LHCN-M2 (cell line): ENCODE measurements at regions not wholly inside any gene's neighbourhood (a gene's known extent, or its start where the extent isn't known, plus 50 kb on each side); places are given as distances from the start of the nearest gene placed in this dataset.

ENCODE experiments used
- DNase-seq: peaks from one replicate; pipeline ENCODE4 v3.0.0-alpha.2; 2012; ENCODE audit warnings: low read depth

DNA sequence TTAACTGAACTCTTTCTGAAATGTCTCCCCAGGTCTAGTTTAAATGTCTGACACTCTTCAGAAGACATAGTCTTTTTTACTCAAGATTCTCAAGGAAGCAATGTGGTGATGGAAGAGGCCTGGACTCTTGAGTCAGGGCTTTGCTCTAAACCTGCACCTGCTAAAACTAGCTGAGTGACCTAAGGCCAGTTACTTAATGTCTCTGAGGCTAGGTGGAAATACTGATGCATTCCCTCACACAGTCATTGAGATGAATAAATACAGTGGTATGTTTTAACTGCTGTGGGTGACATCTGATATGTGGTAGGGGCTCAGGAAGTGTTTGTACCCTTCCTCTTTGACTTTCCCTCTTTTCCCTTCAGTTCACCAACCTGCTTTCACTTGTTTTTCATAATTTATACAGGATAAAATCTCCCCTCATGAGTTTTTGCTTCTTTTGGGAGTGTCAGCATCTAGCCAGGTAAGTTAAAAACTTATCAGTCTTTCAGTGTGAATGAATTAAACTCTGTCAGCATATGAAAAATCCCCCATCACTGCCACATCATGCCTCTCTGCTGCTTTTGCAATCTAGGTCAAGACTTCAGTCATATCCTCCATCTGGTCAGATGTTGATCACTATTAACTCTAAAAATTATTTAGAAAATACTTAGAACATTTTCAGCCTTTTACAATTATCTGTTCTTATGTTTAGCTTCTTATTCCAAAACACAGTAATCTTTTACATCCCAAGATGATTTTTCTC is 178.7 kb upstream of the TNFAIP3 start:
- no peak for DNase-seq

DNA sequence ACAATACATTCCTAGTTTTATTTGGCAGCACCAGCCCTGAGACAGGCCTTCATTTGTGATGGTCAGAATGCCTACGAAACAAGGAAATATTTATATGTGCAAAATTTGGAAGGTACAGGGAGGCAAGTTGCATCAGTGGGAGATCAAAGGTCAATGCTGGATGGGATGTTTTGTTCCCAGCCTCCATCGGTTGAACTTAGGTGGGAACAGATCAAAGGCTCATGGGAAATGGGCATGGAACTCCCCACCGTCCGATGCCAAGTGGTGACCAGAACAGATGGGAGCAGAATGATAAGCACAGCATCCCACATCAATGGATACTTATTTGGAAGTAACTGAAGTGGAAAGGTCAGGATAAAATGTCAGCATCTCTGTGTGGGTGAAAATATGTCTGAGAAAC is 177.7 kb upstream of the TNFAIP3 start:
- no peak for DNase-seq

DNA sequence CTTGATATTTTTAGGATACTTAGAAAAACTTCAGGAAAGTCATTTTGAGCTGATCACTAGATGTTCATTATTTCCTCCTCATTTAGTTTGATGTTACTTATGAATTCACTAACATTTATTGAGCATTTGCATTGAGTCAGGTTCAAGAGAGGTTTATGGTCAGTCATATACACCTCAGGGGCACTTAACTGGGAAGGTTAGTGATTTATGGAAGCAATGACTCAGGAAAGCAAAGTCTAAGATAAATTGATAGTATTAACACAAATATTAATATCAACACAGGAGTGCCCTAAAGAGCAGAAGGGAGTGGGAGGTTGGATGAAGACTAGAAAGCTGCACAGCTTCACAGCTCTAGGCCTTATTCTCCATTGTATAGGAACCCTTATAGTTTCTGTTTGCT is 177.0 kb upstream of the TNFAIP3 start:
- DNase-seq = no peak

DNA sequence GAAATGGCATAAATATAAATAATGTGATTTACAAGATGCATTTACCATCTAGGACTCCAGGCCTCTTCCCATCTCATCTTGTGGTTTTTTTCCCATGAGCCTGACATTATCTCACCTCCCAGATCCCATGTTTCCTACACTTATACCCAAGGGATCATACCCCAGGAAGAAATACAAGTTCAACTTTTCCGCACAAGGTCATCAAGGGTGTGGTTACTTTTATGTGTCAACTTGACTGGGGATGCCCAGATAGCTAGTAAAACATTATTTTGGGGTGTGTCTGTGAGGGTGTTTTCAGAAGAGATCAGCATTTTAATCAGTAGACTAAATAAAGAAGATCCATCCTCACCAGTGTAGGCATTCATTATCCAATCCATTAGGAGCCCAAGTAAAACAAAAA is 176.3 kb upstream of the TNFAIP3 start:
- DNase-seq = no peak

DNA sequence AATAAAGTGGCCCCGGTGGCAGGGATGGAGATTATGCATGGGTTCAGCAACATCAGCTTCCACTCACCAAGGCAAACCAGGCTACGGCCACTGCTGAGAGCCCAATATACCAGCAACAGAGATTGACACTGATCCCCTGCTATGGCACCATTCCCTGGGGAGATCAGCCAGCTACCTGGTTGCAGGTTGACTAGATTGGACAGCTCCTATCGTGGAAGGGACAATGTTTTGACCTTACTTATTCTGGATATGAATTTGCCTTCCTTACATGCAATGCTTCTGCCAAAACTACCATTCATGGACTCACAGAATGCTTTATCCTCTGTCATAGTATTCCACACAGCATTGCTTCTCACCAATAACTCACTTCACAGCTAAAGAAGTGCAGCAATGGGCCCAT is 174.8 kb upstream of the TNFAIP3 start:
- DNase-seq = no peak

DNA sequence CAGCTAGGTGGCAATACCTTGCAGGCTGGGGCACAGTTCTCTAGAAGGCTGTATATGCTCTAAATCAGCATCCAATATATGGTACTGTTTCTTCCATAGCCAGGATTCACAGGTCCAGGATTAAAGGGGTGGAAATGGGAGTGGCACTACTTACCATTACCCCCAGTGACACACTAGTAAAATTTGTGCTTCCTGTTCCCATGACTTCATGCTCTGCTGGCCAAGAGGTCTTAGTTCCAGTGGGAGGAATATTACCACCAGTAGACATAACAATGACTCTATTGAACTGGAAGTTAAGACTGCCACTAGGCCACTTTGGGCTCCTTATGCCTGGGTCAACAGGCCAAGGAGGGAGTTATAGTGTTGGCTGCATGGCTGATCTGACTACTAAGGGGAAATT is 174.3 kb upstream of the TNFAIP3 start:
- peak; percentile 38 for DNase-seq

DNA sequence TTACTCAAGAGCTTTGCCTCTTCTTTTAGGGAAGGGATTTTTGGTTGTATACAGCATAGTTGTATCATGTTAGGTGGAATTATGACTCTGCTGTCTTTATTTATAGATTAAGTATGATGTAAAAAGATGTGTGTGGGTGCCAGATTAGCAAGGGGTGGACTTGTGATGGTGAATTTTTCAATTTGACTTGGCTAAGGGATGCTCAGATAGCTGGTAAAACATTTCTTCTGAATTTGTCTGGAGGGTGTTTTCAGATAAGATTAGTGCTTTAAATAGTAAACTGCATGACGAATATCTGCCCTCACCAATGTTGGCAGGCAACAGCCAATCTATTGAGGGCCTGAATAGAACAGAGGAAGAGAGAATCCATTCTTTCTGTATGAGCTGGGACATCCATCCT is 173.3 kb upstream of the TNFAIP3 start:
- no peak for DNase-seq

DNA sequence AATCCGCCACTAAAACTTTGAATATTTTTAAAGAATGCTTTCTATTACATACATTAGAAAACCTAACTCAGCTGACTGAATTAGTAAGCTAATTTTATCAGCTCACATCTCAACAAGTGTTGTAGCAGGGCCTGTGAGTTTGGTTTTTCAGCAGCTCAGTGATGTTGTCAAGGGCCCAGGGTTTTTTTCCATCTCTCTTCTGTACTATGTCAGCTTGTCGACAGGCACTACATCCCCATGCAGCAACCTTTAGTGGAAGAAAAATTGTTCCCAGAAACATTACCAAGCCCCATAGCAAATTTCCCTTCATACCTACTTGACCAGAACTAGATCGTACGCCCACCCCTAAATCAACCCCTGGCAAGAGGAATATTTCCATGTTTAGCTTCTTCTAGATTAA is 170.3 kb upstream of the TNFAIP3 start:
- no peak for DNase-seq

DNA sequence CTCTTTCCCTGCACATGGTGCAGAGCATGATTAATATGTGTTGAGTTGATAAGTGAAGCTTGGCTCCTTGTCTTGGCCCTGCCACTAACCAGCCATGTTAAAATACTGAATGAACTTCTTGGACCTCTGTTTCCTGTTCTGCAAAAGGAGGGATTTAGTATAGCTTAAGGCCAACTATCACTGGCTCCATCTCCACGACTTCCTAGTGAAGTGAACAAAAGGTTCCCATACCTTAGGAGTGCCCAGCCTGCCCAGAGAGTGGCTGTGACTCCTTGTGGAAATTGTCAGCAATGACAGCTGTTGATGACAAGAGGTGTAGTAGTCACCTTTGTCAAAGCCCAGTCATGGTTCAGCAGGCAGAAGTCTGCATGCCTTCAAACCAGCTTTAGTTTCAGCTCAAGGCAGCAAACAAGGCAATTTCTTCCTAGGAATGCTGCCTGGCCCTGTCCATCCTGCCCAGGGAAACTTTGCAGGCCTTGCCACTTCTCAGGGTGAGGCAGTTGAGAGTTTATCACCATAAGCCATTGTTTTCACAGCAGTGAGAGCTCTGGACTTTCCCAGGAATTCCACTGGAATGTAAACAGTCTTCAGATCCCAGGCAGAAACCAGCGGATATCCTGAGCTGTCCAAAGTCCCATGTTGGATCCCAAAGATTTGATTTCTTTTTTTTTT is 169.7 kb upstream of the TNFAIP3 start:
- DNase-seq = peak; percentile 79

DNA sequence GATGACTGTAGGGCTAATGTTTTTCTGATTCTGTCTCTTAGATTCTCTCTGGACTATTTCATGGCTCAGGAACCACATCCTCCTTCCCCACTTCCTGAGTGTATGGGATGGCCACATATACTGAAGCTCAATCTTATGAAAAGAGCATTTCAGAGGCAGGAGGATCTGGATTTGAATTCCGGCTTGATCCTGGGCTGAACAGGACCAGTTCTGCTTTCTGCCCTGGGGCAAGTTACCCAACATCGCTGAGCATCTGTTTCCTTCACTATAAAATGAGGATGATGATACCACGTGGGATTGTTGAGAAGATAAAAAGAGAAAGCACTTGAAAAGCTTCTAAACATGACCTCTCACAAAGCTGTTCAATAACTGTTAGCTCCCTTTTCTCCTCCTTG is 168.4 kb upstream of the TNFAIP3 start:
- no peak for DNase-seq

DNA sequence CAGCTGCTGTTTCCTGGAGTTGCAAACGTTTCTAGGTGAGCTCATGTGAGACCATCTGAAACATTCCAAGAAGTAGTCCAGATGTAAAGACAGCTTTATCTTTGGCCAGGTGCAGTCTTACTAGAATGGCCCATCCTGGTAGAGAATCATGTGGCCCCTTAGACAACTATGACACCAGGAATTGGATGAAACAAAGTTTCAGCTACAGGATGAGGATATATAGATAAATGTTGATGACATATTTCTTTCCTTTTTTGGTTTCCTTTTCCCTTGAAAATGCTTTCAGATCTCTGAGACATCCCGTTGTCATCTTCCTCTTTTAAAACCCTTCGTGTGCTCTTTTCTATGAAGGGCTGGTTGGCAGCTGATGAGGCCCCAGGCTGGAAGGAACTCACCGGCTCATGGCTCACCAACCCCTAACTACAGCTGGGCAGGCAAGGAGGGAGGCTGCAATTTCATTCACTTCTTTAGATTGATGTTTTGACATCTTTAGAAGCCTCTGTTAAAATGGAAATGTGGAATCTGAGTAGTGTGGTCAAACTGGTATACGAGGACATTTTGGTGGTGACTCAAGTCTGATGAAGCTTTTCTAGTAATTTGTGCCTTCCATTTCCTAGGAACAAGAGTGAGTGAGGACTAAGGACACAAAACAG is 167.9 kb upstream of the TNFAIP3 start:
- peak; percentile 56 for DNase-seq

DNA sequence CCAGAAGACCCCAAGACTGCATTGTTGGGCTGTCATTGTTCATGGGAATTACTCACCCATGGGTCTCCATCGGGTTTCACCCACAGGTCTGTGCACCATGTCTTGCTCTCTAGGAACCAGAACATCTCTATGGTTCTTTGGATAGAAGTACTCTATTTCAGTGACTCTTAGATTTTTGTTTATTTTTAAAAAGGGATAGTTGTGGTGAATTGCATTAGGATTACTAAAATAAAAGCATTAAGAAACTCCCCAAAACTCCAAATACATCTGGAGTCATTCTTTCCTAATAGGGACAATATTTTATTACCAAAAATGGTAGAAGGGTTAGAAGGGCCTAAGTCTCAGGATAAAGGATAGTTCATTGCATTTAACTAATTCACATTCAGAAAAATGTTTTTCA is 166.9 kb upstream of the TNFAIP3 start:
- DNase-seq = no peak

DNA sequence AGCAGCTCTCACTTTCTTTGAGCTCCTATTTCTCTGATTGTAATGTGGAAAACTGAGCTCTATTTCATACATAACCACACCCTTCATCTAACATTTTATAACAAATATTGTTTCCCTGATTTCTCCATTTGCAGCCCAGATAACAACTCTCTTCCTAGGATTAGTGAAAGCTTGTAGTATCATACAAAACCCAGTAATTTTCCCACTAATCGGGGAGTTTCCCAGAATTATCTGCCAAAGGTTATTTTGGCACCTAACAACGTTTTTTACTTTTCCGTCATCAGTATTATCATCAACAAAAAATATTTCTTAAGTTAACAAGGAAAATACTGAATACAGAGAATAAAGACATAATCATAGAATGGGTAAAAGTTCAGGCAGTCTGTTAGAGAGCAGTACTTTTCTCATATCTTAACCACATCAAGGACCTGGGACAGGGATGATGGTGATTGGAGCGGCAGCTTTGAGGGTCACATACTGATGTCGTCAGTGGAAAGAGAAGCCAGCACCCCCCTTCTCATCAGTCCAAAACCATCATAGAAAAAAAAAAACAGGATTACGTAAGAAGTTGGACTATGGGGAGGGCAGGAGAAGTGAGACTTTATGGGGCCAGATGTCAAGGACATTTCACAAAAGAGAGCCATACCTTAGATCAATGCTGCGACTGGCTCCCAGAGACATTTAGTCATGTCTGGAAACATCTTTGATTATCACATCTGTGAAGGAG is 166.1 kb upstream of the TNFAIP3 start:
- DNase-seq = no peak

DNA sequence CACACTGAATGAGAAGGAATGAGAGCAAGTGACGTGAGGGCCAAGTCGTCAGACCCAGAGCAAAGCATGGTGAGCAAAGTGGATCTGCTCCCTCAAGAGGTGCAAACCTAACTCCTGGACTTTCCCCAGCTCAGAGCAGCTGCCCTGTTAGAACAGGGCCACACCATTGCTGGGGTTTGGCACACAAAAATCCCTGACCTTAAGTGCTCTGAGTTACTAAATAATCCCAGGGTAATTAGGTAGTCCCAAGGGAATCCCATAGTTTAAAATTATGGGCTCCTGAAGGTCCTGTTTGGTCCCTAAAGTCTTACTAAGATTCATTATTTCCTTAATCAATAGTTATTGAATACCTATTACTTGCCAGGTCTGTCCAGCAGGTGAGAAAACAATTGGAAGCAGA is 165.1 kb upstream of the TNFAIP3 start:
- no peak for DNase-seq

DNA sequence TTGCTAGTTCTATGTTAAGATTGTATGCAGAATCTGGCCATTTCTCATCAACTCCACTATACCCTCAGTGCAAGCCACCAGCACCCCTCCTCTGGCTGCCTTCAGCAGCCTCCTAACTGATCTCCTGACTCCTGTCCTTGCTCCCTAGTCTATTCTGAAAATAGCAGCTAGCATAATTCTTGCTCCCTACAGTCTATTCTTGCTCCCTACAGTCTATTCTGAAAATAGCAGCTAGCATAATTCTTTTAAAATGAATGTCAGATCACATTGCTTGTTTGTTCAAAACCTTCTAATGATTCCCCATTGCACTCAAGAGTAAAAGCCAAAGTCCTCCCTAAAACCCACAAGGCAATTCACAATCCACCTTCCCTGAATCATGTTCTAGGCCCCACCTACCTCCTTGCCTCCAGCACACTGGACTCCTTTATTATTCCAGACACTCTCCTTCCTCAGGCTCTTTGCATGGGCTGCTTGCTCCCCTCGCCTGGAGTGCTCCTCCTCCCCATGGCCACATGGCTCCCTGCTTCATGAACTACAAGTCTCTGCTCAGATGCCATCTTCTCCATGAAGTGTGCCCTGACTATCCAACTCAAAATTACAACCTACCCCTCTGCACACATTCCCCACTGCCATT is 164.2 kb upstream of the TNFAIP3 start:
- no peak for DNase-seq

DNA sequence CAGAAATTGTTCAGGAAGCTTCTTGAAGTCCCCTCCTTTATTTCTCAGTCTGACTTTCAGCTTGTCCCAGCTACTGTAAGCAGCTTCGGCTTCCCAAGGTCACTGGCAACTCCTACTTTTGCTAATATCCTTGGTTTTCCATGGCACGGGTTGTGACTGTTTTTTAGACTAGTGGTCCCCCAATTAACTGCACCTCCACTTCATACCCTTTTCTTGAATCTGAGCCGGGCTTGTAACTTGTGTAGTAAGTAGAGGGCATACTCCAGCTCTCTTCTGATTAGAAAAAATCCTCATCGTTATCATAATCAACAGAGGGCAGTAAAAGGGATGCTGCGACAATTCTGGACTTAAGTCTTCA is 162.3 kb upstream of the TNFAIP3 start:
- DNase-seq = no peak

DNA sequence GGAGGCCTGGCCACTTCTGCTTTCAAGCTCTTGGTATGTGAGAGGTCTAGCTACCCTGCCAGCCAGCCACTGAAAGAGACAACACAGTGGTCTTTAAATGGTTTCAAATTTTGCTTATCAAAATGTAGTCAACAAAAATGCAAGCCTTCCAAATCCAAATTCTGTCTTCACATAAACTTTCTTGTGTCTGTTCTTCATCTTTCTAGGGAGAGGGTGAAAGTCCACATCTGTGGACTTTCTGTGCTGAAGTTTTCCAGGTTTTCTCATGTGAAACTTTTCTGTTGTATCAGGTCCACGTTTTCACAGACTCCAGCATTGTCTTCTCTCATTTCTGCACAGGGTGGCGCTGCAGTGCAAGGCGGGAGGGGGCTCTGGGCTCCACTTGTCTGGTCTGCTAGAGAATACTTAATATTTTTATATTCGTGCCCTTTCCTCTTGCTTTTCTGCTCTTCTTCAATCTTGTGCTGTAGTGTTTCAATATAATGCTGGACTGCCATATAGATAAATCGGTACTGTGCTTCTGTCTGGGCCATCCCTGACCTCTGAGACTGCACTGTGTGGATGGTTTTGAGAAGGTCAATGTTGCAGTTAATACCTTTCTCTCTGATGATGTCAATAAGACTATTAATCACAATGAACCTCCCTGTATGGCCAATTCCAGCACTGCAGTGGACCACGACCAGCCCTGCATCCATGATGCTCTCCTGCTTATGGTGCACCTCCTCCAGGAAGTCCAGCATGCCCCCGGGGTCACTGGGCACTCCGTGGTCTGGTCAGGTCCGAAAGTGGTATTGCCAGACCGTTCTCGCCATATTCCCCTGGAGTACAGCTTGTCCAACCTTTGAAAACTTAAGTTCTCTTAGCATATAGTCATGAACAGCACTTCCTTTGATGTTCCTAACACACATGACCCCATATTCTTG is 161.6 kb upstream of the TNFAIP3 start:
- DNase-seq = peak; percentile 56

DNA sequence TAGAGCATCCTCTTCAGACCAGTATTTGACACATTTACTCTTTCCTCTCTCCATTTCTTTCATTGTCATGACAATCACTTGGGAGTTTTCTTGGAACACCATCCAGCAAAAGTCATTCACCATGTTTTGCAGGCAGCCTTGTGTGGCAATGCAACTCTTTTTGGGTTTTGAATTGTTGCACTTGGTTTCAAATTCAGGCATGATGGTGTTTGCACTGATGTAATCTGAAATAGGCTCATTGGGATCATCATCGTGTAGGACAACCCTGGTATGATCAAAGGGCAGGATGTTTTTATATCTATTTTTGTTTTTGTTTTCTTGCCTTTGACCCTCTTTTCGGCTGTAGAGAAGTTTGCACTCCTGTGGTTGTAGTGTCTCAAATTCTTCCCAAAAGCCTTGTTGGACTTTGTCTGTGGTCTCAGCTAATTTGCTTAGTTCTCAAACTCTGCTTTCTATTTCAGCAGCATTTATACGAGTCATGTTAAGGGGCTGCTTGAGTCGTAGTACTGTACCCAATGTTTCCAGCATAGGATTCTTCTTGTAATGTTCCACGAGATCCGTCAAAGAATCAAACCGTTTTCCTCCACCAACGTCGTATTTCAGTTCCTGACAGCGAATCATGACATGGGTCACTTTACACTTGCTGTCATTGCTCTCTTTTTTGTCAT is 160.8 kb upstream of the TNFAIP3 start:
- DNase-seq = no peak

DNA sequence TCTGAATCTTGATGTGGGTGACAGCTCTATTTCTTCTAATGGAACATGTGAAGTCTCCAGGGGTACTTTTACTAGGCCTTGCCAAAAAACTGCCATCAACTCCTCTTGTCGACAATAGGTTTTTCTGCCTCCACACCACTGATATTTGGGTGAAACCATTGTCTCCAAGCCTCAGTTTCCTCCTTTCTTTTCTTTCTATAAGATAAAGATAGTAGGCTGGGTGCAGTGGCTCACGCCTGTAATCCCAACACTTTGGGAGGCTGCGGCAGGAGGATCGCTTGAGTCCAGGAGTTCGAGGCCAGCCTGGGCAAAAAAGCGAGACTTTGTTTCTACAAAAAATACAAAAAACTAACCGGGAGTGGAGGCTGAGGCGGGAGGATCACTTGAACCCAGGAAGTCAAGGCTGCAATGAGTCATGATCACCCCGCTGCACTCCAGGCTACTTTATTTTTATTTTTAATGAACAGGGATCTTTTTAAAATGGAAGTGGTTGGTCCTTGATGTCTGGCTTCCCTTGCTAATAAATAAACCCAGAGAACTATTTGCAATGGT is 159.9 kb upstream of the TNFAIP3 start:
- DNase-seq = no peak
